NCI-H2227 (cell line): ENCODE measurements at regions not wholly inside any gene's neighbourhood (a gene's known extent, or its start where the extent isn't known, plus 50 kb on each side); places are given as distances from the start of the nearest gene placed in this dataset.

Experiments used
- DNase-seq: peaks from one replicate; lab custom pipeline; 2025; ENCODE audit not compliant: unreplicated experiment; lab: John Stamatoyannopoulos, UW

DNA sequence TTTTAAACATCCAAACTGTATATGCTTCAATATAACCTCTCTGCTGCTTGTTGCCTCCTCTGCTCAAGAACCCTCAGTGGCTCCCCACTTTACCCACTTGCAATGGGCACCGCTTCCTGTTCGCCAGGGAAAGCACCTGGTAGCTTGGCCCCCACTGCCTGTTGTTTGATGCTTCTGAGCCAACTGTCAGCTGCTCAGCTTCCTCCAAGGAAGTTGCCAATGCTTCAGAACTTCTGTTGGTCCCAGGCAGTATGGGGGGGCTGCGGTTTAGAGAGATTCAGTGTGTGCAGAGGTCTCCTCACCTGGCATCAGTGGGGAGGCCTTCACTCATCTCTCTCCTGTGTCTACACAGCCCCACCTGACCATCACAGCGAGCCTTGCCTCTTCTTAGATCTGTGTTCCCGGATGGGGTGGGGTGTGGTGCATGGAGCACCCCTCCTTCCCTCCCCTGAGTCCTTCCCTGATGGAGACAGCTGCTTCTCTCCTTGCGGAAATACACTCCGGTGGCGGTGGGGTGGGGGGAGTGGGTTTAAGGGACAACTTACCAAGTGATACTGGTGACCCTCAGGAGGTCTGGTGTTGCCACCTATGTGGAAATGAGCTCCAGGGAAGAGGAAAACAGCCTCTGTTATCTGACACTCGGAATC is 308.1 kb downstream of the CDH26 start:
- DNase-seq = no peak

DNA sequence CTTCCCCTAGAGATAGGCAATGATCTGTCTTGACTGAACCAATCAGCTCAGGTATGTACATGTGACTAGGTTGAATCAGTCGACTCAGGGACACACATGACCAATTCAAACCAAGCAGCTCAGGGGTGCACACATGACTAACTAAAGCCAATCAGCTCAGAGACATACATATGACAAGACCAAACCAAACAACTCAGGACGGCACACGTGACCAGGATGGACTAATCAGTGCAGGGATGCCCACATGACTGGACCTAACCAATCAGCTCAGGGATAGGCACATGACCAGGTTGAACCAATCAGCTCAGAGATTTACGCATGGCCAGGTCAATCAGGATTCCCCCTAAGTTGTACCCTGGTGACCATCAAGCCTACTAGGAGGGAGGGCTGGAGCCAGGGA is 310.3 kb downstream of the CDH26 start:
- no peak for DNase-seq

DNA sequence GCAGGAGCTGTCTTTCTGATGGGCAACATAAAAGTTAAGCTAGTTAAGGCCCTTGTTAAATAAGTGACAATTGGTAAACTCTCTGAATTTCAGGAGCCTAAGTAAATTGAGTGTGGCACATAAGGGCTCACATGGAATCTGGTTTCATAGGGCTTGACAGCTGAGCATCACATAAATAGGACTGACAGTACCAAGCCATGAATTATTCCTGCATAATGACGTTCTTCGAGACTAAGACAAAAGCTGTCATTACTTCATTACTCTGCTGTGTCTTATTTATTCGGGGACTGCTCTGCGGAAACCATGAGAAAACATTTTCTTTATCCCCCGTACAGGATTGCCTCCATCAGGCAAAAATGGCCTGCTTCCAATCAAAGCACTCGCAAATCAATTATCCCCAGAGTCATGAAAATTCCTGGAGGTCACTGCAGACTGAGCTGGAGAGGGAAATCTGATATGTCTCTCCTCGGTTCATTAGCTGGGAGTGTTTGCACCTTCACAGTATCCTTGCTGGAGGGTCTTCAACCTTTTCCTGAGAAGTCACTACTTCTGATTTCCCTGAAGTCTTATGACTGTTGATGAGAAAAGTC is 311.4 kb downstream of the CDH26 start:
- no peak for DNase-seq

DNA sequence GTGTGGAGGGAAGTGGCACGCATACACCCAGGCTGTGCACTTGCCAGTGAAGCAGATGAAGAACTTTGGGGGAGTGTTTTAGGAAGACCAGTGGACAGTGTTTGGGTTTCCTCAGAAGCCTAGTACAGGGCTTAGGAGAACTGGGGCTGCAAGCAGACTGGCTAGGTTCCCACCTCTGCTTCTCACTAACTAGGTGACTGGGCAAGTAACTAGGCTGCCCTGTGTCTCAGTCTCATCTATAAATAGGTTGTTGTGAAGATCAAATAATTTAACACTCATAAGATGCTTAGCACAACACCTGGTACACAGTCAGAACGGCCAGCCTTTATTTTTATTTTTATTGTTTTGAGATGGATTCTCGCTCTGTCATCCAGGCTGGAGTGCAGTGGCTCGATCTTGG is 312.1 kb downstream of the CDH26 start:
- no peak for DNase-seq

DNA sequence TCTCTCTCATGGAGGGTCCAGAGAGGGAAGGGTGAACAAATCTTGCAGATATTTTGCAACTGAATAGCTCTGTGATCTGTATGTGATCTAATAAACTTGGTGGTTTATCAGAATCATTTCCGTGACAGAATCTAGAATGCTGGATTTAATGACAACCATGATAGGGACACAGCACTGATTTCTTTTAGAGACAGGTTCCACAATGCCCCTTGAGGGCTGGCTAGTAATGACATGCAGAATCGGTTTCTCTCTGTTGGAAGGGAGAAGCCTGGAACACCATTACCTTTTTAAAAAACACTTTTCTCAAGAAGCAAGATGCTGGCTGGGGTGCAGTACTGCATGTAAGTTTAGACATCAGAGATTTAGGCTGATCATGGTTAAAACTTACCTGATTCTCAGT is 313.4 kb downstream of the CDH26 start:
- peak; percentile 5 for DNase-seq

DNA sequence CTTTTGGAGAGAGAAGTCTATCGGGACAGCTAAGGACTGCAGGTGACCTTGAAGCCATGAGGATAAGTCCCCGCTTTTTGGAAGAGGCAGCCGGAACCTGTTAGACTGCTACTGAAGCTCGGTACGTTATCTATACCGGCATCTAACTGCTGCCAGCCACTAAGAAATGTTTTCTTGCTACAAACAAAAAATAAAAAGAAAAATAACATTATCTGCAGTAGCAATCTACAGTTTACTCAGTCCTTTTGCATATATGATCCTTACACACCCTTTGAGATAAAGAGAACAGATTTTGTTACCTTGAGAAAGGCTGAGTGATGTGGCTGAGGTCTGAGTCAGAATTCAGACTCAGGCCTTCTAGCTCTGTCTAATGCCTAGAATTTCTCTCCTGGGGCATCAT is 314.6 kb downstream of the CDH26 start:
- no peak for DNase-seq

DNA sequence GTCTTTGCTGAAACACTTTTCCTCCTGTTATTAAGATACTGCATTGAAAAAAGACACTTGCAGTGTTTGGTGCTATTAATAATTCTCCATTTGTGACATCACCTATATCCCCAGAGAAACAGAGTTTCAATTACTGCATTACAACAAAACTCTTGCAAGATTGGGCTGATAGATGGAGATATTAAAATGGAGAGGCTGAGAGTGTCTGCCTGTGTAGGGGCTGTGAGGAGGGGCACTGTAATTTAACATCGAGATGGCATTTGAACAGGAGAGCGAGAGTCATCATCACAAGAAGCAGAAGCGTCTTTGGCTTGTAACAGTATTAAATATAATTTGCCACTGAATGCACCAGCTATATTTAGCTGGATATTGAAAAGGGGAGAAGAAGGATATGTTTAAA is 316.5 kb downstream of the CDH26 start:
- DNase-seq = no peak

DNA sequence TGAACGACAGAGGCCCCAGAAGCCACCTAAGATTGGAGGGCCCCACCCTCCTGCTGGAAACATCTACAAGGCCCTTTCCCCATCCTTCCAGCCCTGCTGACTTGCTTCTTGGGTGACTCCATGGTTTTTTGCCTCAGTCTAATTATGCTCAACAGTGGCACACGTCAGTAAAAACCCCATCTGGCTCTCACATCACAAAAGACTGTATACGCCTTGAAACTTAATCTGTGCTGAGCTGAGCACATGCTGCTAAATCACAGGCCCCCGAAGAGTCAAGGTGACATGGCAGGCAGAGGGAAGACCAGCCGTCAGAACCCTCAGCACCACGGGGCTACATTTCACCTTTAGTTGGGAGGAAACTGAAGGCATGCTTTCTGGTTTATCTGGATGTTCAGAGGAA is 323.1 kb downstream of the CDH26 start:
- no peak for DNase-seq

DNA sequence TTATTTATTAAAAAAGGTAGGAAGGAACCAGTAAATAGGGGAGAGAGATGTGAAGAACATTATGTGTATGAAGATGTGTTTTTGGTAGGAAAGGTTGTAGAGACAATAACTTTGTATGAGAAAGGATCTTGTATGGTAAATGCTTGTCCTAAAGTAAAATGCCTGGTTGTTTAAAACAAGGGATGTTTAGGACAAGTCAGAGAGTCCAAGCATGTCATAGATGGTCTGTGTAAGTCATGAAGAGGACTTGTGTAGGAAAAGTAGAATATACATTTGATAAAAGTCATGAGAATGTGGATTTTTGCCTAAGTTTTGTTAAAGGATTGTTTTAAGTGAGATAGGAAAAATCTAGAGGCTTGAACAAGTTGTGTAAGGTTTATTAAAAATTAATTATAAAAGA is 325.1 kb downstream of the CDH26 start:
- DNase-seq = no peak

DNA sequence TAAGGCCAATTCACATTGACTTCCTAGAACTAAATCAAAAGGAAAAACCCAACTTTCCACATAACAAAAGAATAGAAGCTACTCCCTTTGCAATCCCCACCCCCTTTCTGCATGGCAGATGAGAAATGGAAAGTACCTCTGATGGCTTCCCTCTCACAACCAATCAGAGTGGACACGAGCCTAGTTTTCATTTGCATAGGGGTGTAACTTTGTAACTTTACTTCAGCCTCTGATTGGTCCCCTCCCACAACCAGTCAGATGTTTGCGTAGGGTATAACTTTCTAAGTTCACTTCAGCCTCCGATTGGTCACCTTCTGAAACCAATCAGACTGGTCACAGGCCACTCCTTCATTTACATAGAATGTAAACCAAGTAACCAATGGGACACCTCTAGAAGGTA is 328.5 kb downstream of the CDH26 start:
- DNase-seq = no peak

DNA sequence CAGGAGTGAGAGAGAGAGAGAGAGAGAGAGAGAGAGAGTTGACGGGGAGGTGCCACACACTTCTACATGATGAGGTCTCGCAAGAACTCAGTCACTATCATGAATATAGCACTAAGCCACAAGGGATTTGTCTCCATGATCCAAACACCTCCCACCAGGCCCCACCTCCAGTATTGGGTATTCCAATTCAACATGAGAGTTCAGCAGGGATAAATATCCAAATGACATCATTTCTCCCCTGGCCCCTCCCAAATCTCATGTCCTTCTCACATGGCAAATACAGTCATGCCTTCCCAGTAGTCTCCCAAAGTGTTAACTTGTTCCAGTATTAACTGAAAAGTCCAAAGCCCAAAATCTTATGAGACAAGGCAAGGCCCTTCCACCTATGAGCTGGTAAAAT is 330.7 kb downstream of the CDH26 start:
- no peak for DNase-seq

DNA sequence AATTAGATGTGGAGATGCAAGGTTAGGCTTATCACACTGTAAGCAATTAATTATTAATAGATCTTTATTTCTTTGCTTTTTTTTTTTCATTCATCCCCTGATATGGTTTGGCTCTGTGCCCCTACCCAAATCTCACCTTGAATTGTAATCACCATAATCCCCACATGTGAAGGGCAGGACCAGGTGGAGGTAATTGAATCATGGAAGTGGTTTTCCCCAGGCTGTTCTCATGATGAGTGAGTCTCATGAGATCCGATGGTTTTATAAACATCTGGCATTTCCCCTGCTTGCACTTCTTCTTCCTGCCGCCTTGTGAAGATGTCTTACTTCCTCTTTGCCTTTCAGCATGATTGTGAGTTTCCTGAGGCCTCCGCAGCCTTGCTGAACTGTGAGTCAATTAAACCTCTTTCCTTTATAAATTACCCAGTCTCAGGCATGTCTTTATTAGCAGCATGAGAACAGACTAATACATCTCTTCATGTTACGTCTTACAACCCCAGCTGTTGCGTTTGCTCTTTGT is 333.8 kb downstream of the CDH26 start:
- no peak for DNase-seq

DNA sequence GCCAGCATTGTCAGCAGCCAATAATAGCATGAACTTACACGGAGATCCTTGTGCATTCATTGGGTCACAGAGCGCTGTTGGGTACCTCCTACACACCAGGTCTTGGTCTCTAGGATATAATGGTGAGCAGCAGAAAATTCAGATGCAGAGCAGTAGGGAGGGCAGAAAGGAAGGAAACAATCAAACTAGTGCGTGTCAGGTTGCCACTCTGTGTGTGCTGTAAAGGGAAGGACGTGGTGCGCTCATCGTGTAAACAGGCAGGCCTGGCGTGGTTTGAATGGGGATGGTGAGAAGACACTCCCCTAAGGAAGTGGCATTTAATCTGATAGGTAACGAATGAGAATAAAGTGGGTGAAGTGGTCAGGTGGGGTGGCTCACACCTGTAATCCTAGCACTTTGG is 336.4 kb downstream of the CDH26 start:
- DNase-seq = no peak

DNA sequence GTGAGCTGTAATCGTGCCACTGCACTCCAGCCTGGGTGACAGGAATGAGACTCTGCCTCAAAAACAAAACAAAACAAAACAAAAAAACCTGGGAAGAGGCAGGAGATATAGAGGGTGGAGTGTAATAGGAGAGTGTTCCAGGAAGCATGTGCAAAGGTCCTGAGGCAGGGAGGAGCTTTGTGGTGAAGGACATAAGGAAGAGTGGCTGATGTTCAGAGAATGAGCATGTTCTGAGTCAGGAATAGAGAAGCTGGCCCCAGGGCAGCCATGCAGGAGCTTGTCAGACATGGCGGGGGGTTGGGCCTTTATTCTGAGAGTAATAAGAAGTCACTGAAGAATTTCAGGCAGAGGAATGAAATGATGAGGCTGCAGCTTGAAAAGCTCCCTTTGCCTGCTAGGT is 337.0 kb downstream of the CDH26 start:
- DNase-seq = no peak

DNA sequence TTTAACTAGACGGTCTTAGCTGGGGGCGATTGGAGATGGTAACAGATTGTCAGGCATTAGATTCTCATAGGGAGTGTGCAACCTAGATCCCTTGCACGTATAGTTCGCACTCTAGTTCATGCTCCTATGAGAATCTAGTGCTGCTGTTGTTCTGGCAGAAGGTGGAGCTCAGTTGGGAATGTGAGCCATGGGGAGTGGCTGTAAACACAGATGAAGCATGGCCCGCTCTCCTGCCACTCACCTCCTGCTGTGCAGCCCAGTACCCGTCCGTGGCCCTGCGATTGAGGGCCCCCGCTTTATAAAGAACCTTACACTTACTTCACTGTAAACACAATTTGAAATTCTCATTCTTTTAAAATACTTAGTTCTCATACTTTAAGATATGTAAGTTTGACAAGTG is 339.4 kb downstream of the CDH26 start:
- no peak for DNase-seq

DNA sequence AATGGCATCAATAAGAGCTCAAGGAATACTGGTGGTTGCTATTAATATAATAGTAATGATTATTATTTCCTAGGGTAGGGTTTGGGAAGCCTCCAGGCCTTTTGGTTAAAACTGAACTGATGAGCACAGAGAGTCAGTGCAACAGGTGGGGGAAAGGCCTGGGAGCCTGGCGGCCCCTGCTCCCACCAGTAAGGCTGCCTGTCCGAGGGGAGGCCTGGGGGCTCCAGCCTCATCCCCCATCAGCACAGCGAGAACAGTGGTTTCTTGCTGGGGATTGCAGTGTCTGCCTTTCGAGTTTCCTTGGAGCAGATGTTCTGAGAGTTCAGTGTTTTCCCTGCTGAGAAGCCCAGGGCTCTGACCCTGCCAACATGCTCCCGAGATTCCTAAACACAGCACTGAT is 340.4 kb downstream of the CDH26 start:
- no peak for DNase-seq

DNA sequence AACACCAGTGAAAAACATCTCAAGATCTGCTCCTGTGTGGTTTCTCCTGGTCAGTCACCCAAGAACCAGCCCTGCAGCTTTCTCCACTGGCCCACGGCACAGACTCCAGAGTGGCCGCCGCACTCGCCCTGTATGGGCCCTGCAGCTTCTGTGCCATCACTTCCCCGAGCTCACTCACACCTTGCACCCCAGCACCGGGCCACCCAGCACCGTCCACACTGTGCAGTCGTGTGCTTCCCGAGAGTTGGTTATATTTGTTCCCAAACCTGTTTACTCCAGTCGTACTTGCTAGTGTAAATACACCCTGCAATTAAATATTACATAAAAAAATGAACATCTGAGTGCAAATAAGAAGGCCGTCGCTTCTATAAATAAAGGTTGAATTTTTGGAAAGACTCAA is 341.7 kb downstream of the CDH26 start:
- DNase-seq = no peak

DNA sequence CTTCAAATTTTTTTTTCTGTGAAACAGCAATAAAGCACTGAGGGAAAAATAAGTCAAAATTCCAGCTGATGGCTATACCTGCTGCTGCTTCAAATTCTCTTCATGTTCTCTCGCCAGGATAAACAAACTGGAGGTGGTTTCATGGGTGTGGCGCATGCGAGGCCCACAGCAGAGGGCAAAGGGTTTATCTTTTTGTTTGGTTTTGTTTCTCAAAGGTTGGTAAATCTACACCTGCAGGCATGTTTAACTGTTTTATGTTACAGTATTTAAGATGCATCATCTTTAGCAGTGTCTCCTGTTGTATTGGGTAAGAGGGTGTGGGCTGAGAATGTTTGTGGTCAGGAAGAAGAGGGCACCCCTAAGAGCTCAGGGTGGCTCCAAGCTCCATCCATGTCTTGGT is 342.2 kb downstream of the CDH26 start:
- no peak for DNase-seq

DNA sequence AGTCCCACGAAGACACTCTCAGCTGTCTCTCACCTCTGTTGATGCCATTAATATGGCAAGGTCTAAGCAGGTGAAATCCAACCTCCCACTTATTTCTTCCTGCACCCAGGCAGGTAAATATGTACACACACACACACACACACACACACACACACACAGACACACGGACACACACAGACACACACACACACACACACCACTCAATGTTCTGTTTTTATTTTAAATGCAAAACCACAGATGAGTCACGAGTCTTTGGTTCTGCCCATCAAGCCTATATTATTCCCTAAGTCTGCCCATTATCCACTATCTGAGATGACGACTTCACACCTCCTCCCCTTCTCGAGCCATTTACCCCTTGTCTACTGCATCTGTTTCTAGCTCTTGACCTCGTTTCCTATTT is 344.7 kb downstream of the CDH26 start:
- no peak for DNase-seq

DNA sequence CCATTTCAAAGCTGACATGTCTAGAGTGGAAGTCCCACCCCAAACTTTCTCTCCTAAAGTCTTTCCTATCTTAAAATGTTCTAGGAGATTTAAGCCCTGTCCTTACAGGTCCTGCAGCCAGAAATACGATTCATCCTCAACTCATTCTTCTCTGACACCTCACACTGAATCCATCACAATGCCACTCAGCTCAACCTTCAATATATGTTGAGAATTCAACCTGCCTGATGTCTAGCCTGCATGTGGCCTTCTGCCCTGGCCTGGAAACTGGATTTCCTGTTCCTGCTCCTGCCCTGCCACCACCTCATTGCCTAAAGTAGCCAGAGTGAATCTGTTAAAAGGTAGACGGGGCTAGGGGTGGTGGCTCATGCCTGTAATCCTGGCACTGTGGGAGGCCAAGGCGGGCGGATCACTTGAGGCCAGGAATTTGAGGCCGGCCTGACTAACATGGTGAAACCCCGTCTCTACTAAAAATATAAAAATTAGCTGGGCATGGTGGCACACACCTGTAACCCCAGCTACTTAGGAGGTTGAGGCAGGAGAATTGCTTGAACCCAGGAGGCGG is 345.9 kb downstream of the CDH26 start:
- no peak for DNase-seq

DNA sequence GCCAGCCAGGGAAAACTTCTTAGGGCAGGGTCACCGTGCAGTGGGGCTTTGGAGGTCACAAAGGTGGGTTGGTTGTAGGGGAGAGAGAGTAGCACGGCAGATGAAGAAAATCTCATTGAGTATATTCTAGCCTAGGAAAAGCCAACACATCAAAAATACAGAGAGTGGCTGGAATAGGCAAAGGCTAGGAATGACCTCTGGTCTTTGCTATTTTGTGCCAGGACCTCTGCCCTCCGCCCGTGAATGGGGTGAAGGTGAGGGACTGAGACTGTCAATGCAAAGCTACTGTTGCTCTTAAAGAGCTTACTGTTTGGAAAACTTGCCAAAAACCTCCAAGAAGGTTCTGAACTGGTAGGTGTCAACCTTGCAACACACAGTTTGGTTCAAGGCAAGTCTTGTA is 346.7 kb downstream of the CDH26 start:
- no peak for DNase-seq

DNA sequence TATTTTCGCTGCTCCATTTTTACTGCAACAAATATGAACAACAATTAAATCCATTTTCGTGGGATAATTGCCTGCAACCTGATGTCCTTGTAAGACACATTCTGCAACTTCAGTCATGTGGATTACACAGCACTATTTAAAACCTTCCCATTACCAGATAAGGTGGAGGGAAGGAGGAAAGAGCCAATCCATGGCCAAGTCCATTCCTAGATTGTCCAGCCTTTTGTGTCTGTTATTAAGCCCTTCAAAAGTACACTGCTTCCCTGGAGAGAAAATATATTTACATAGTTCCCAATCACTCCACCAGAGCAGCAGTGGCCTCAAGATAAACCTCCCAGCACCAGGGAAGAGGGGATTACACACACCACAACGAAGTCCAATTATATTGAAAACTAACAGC is 347.9 kb downstream of the CDH26 start:
- no peak for DNase-seq

DNA sequence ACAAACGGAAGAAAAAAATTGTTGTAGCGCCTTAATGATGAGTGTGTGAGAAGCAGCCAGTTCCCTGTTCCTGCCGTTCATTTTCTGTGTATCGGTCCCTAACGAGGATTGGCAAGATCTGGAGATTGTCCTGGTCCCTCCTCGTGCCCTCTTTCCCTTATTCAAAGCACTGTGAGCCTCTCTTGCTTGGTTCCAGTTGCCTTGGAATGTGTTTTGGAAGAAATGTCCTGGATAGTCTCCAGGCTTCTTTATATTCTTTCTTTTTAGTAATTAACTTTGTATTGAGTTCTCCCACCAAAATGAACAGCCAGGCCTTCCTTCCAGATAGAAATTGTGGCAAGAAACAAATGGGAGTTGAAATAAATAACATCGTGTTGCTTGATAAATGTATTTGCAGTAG is 348.3 kb downstream of the CDH26 start:
- DNase-seq = no peak
